ENCODE measurements at regions not wholly inside any gene's neighbourhood (a gene's known extent, or its start where the extent isn't known, plus 50 kb on each side); places are given as distances from the start of the nearest gene placed in this dataset.

DNA sequence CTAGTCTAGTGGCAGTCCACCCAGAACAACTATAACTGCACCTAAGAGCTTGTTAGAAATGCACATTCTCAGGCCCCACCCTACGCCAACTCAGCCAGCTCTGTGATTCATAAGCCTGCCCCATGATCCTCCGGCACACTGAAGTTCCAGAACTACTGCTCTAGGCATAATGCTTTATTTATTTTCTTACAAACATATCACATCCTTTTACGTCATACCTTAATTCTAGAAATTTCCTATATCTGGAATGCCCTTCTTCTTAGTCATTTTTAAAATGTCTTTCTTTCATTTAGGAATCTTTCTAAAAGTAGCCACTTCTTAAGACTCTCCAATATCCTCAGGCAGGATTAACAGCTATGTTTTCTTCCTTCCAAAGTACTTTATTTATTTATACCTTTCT is 480.1 kb downstream of the INHBA start:
- TF ChIP-seq, protein P1, sequence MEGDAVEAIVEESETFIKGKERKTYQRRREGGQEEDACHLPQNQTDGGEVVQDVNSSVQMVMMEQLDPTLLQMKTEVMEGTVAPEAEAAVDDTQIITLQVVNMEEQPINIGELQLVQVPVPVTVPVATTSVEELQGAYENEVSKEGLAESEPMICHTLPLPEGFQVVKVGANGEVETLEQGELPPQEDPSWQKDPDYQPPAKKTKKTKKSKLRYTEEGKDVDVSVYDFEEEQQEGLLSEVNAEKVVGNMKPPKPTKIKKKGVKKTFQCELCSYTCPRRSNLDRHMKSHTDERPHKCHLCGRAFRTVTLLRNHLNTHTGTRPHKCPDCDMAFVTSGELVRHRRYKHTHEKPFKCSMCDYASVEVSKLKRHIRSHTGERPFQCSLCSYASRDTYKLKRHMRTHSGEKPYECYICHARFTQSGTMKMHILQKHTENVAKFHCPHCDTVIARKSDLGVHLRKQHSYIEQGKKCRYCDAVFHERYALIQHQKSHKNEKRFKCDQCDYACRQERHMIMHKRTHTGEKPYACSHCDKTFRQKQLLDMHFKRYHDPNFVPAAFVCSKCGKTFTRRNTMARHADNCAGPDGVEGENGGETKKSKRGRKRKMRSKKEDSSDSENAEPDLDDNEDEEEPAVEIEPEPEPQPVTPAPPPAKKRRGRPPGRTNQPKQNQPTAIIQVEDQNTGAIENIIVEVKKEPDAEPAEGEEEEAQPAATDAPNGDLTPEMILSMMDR (IDR thresholded peaks at IDR 0.05), result no peak
- no peak for TF ChIP-seq EZH2 (IDR thresholded peaks at IDR 0.05; ENCODE audit: borderline replicate concordance, insufficient read depth, low read depth, low read length, poor library complexity, severe bottlenecking)
